RWPE1 (cell line): ENCODE measurements at regions not wholly inside any gene's neighbourhood (a gene's known extent, or its start where the extent isn't known, plus 50 kb on each side); places are given as distances from the start of the nearest gene placed in this dataset.

ENCODE experiments used
- CTCF ChIA-PET: fragments of 350-600 bp; sonication (Branson Sonifier 250); formaldehyde crosslinking; extraction: SDS; loops from one replicate; lab custom pipeline; 2021; lab: Yijun Ruan, JAX
- POLR2A ChIA-PET: fragments of 400-600 bp; formaldehyde crosslinking; extraction: SDS; loops from one replicate; lab custom pipeline; 2020; ENCODE audit warnings: antibody characterized with exemption; ENCODE audit not compliant: low non-redundant PET; lab: Yijun Ruan, JAX
- DNase-seq: peaks from one replicate; pipeline ENCODE4 v3.0.0; 2012; ENCODE audit warnings: low spot score
- H3K27ac ChIP-seq: fragments of 450-650 bp; 2 replicates; pipeline ENCODE4 v1.5.1; 2017
- TF ChIP-seq, protein P1 (sequence below): fragments of 450-650 bp; conservative IDR thresholded peaks from 2 replicates; pipeline ENCODE4 v1.5.1; 2017; ENCODE audit warnings: low read depth, mild to moderate bottlenecking

DNA sequence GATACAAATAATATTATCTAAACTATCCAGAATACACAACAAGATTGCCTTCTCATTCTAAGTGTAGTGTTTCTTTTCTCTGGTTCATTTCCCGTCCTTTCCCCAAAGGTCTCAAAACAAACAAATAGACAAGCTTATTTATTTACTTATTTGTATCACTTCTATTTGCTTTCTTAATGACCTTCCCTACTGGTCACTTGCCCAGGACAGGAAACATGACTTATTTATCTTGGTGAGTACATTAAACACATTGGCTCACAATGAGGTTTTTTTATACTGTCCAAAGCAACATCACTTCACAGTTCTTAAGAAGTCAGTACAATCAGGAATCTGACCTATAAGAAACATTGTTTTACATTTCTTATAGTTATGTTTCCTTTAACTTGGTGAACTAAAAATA is 123.3 kb upstream of the KYNU start:
- no peak overlapping the region for H3K27ac ChIP-seq
- CTCF ChIA-PET = interaction anchor here (0.7 kb wide), 1 partner anchor 191 kb away, joined by 3 read pairs; no protein-coding TSS in a partner anchor
- DNase-seq = no peak
- TF ChIP-seq, protein P1, sequence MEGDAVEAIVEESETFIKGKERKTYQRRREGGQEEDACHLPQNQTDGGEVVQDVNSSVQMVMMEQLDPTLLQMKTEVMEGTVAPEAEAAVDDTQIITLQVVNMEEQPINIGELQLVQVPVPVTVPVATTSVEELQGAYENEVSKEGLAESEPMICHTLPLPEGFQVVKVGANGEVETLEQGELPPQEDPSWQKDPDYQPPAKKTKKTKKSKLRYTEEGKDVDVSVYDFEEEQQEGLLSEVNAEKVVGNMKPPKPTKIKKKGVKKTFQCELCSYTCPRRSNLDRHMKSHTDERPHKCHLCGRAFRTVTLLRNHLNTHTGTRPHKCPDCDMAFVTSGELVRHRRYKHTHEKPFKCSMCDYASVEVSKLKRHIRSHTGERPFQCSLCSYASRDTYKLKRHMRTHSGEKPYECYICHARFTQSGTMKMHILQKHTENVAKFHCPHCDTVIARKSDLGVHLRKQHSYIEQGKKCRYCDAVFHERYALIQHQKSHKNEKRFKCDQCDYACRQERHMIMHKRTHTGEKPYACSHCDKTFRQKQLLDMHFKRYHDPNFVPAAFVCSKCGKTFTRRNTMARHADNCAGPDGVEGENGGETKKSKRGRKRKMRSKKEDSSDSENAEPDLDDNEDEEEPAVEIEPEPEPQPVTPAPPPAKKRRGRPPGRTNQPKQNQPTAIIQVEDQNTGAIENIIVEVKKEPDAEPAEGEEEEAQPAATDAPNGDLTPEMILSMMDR = no peak
- POLR2A ChIA-PET = no interaction called here

DNA sequence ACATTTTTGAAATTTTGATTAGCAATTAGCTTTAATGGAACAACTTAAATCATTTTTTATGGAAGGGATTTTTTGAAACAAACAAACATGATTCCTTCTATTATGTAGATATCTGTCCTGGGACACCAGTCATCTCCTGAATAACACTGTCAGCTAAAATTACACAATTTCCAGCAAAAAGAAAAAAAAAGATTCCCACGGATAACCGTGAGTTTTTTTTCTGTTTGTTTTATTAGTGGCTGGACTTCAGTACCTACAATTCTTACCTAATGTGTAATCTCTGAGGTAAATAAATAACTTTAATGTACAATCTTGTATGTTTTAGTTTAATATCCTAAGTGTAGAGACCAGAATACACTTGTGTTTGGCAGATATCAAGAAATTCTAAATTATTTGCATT is 126.6 kb upstream of the KYNU start:
- TF ChIP-seq, protein P1 = no peak
- ChIA-PET POLR2A (no interaction called here), CTCF (no interaction called here)
- H3K27ac ChIP-seq = no peak overlapping the region
- no peak for DNase-seq

DNA sequence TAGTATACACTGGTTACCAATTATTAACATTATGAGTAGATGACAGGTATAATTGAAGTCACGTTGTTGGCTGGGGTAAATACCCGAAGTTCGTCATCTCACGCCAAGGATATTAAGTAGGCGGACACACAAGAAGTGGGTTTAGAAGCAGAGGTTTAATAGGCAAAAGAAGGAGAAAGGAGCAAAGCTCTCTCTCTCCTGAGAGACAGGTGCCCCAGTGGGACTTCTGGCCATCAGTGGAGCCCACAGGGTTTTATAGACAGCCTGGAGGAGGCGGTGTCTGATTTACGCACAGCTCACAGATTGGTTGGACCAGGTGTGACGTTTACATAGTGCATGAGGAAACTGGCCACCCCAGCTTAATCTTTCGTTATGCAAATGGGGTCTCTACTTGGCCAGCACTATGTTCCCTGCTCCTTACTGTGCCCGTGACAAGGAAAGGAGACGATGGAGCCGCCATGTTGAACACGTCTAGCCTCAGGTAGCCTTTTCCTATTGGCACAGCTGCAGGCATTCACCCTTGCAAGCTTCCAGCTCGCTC is 128.8 kb upstream of the KYNU start:
- CTCF ChIA-PET = interaction anchor here (0.6 kb wide), 1 partner anchor 225 kb away, joined by 5 read pairs; no protein-coding TSS in a partner anchor
- DNase-seq = no peak

DNA sequence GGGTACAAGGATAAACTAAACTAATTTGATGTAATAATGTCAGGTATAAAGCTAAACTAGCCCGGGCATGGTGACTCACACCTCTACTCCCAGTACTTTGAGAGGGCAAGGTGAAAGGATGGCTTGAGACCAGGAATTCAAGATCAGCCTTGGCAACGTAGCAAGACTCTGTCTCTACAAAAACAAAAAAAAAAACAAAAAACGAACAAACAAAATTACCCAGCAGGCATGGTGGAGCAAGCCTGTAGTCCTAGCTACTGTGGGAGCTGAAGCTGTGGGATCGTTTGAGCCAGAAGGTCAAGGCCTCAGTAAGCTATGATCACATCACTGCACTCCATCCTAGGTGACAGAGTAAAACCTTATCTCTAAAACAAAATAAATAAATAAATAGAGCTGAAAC is 131.8 kb upstream of the KYNU start:
- TF ChIP-seq, protein P1 = no peak
- no peak overlapping the region for H3K27ac ChIP-seq
- no peak for DNase-seq
- ChIA-PET CTCF (no interaction called here), POLR2A (no interaction called here)

More for the DNA sequence above, 128.8 kb upstream of the KYNU start:
- POLR2A ChIA-PET = no interaction called here
- no peak overlapping the region for H3K27ac ChIP-seq
- TF ChIP-seq, protein P1 = no peak

DNA sequence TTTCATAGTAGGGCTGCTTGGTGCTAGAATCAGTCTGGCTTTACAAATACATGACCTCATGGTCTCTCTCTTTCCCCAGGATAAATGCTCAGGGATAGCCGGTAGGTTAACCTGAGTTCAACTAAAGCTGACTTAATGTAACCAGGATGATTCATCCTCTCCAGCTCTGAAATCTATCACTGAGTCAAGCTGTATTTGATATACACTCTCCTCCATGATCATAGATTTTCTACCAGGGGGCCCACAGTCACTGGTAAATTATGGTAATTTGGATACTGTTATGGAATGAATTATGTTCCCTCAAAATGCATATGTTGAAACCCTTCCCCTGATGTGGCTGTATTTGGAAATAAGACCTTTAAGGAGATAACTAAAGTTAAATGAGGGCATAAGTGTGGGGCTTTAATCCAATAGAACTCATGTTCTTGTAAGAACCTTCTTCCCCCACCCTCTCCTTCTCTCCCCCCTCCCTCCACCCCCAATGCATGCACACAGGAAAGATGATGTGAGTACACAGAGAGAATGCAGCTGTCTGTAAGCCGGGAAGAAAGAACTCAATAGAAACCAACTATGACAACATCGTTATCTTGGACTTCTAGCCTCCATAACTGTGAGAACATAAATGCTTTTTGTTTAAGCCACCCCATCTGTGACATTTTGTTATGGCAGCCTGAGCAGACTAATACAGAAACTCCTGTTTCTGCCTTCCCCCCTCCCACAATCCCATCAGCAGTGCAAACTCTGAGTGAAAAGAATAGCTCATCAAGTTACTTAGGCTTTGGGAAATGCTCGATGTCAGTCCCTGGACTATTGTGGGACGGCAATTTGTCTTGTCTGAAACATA is 134.9 kb upstream of the KYNU start:
- CTCF ChIA-PET = no interaction called here

DNA sequence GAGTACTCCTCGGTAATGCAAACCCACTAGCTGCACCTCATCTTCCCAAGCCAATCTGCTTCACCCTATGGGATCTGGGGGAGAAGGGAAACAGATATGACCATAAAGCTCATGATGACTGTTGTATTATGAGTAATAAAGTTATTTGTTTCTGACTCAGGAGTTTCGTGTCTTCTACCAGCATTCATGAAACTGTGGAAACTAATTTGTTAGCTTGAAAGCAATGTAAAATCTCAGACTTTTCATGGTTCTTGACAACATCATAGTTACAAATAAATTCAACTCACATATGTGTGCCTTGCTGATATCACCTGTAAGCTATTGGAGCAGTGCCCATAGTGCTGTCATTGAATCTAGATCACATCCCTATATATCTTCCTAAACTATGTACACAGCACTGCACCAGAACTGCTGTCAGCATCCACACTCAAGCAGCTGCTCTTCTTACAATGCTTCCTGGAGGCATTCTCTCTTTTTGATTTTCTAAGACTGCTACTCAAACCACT is 135.6 kb upstream of the KYNU start:
- no peak for DNase-seq
- ChIA-PET CTCF (no interaction called here), POLR2A (no interaction called here)
- TF ChIP-seq, protein P1 = no peak
- no peak overlapping the region for H3K27ac ChIP-seq

More for the DNA sequence above, 134.9 kb upstream of the KYNU start:
- POLR2A ChIA-PET = no interaction called here
- TF ChIP-seq, protein P1 = no peak
- DNase-seq = peak; percentile 9
- H3K27ac ChIP-seq = no peak overlapping the region
